ENCODE measurements at regions not wholly inside any gene's neighbourhood (a gene's known extent, or its start where the extent isn't known, plus 50 kb on each side); places are given as distances from the start of the nearest gene placed in this dataset.
"Not testable (repeated sequence)": the region's sequence is repeated elsewhere in the genome, so short reads cannot be mapped to it uniquely, and the experiment has no call there.

DNA sequence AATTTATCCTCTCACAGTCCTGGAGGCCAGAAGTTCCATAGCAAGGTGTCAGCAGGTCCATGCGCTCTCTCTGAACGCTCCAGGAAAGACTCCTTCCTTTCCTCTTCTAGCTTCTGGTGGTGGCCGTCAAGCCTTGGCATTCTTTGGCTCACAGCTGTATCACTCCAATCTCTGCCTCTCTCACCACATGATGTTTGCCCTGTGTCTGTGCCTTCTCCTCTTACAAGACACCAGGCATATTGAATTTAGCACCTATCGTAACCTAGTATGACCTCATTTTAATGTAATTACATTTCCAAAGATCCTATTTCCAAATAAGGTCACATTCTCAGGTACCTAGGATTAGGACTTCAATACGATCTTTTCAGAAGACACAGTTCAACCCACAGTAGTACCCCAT, 428.5 kb downstream of the CD83 start:
- no peak for DNase-seq

DNA sequence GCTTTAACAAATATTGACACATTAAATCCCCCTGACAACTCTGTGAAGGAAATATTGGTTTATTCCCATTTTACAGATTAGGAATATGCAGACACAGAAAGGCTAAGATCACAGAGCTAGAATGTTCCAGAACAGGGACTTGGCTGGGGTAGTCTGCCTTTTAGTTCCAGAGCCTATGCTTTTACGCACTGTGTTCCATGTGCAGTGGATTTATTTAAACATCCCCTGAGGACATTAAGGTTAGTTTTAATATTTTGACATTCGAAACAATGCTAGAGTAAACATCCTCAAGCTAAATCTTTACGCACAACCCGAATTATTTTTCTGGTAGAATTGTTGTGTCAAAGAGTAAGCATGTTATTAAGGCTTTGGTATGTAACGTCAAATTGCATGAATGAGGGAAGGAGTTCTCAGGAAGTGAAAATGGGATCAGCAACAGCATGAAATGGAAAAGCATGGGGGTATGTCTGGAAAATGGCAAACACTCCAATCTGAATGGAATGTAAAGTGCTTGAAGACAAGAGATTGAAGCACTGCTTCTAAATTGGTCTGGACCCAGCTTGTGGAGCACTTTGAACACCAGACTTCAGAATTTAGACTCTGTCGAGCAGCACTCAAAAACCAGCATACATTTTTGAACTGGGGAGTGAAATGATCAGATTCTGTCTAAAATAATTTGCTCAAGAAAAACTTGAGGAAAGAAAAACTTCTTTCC, 429.9 kb downstream of the CD83 start:
- DNase-seq, result no peak

DNA sequence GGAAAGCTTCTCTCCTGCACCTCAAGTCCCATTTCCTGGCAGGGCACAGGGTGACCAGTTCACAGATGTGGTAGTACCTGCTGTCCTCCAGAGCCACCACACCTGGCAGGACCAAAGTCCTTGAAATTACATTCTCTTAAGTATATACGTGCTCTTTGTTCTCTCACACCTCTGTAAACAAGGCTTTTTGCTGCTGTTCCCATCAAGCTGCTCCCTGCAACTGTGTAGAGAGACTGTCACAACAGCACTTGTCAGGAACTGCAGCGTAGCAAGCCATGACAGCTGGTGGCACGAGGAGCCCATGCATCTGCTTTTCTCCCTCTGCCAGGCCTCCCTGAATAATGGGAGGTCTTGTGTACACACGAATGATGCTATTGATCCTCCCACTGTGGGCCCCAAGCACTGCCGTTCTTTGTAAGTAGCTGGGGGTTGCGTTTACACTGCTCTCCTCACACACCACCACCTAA, 431.8 kb downstream of the CD83 start:
- DNase-seq, result peak; percentile 97

DNA sequence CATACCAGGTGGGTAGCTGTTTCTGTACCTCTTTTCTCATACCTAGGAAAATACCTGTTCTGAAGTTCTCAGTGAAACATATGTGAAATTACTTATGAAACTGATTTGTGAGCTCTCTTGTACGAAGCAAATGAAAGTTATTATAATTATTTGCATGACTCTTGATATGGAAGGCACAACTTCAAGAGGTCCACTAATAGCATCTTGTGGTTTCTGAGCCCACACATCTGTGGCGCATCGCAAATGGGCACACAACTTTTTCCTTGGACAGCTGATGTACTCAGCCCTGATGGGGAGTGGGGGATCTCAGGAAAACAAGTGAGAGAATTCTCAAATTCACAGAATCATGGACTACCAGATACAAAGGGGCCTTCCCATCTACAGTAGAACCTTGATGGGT, 432.3 kb downstream of the CD83 start:
- no peak for DNase-seq

DNA sequence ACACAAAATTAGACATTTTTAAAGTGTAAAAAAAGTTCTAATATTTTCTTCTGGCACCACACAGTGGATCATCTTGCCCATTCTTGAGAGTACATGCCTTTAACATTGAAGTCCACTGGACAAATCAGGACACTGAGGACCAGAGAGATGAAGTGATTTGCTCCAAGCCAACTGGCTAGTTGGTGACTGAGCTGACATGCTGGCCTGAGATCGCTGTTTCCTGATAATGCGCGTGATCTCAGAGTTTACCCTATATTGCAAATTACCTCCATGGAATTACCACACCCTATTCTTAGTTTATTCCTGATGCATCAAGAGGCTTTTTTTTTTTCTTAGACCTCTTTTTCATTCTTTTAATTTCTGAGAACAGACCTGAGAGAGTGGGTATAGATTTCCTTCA, 432.8 kb downstream of the CD83 start:
- DNase-seq, result no peak

DNA sequence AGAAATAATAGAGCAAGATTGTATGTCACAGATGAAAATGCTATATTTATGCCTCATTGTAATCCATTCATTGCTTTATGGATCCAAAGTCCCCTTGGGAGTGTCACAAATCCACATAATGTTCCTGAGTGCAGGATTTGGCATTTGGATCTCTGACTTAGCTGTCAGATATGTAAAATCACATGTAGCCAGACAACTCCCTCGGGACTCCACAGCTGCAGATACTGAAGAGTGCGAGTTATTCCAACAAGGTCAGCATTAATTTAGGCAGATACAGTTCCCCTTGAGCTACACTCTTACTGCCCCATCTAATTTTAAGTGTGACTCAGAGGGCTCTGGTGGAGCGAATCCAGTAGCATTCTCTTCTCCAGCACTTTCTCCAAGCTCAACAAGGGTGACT, 433.2 kb downstream of the CD83 start:
- no peak for DNase-seq

DNA sequence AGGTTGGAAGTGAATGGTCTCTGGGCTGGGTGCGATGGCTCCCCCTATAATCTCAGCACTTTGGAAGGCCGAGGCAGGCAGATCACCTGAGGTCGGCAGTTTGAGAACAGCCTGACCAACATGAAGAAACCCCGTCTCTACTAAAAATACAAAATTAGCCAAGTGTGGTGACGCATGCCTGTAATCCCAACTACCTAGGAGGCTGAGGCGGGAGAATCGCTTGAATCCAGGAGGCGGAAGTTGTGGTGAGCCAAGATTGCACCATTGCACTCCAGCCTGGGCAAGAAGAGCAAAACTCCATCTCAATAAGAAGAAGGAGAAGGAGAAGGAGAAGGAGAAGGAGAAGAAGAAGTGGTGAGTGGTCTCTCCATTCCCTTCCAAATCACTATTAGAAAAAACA, 434.0 kb downstream of the CD83 start:
- DNase-seq, result not testable (repeated sequence)

DNA sequence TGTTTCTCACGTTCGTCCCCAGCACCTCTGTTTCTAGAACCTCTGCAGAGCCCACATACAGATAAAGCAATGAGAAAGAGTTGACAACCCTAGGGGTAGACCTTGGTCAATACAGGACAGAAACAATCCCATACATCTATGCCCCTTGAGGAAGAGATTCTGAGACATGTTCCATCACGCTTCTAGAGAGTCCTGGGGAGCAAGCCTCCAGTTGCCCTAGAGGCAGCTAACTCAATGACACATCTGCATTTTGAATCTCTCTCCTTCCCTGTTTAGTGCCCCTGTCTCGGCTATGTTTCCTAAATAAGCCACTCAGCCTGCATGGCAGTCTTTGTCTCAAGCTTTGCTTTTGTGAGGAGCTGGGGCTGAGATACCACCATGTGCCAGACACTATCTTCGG, 435.3 kb downstream of the CD83 start:
- DNase-seq, result no peak

DNA sequence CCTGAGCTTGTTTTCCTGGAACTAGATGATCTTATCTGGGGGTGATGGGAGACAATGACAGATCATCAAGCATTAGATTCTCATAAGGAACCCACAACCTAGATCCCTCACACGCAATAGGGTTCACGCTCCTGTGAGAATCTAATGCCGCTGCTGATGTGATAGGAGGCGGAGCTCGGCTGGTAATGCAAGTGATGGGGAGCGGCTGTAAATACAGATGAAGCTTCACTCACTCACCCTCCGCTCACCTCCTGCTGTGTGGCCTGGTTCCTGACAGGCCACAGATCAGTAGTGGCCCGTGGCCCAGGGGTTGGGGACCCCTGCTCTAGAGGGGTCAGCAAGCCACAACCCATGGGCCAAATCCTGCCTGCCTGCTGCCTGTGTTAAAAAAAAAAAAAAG, 435.9 kb downstream of the CD83 start:
- DNase-seq, result no peak

DNA sequence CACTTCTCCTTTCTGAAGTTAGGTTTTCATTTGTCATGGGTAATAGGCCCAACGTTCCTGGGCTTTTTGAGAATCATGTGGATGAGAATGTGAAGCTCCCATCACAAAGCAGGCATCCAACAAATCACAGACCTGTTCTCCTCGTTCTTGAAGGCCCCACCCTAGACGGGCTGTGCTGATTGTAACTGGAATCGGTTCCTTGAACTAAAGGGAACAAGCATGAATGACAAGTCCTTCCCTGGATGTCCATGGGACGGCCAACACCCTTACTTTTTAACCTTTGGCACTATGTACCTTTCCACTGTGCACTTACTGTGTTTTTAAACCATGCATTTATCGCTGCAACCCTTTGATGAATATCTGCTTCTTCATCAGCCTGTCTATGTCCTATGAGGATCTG, 438.2 kb downstream of the CD83 start:
- no peak for DNase-seq

DNA sequence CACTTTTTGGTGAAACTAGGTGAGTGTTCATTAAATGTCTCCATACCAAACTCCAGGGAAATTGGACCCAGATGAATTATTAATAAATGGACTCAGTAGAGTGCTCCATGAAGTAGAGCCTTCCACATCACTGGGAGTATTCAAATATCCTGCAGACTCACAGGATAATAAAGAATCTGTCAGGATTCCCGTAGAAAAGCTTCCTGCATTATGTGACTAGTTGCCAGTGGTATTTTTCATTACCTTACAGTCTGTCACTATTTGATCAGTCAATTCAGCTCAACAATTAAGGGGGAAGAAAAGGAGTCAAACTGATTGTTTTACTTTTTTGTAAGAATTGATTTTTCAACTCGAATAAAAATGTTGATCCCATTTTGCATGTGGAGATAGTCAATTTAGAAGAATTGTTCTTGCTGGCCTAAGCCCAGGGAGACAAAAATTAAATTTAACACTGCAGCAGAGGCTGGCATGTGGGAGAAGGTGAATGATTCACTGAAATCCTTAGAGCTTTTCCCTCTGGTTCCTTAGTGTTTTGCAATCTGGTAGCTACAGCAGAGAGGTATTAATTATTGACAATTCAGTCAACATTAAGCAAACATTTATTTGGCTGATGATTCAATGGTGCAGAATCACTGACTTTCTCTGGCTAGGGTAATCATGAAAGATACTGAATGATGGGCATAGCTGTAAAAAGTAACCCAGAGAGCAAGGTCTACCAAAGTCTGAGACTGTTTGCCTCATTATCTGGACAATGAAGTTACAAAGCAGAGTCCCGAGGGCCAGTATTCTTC, 442.4 kb downstream of the CD83 start:
- no peak for DNase-seq

DNA sequence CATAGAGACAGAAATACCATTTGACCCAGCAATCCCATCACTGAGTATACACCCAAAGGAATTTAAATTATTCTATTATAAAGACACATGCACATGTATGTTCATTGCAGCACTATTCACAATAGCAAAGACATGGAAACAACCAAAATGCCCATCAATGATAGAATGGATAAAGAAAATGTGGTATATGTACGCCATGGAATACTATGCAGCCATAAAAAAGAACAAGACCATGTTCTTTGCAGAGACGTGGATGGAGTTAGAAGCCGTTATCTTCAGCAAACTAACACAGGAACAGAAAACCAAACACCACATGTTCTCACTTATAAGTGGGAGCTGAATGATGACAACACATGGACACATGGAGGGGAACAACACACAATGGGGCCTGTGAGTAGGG, 444.0 kb downstream of the CD83 start:
- DNase-seq, result not testable (repeated sequence)

DNA sequence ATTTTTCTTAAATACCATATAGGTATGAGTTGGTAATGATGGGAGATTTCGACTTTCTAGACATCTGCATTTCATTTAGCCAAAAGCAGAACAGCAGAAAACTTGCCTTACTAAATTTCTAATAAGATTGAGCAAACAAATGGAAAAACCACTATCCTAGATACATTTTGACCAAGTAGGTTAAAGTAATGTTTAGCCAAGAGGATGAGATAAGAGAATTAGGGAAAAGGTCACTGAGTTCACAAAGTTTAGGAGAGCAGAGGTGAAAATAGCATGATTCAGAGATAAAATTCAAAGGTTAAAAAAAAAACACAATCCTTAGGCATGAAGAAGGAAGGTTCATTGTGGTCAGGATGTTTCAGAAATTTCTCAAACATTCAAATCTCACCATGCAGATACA, 450.3 kb downstream of the CD83 start:
- DNase-seq, result no peak

DNA sequence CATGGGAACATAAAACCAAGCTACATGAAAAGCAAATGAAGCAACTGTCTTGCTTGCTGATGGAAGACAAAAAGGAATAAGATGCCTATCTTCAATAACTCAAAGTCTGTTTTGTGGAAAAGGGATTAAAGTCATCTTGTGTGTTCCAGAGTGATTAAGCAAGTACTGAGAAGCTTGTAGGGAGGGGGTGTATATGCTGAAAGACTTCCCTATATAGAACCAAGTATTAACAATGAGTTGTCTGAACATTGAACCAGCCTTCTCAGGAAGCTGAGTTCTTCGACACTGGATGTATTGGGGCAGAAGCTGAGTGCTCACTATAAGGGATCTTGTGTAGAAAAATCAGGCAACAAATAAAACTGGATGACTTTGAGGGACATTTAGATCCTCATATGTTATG, 451.8 kb downstream of the CD83 start:
- no peak for DNase-seq

DNA sequence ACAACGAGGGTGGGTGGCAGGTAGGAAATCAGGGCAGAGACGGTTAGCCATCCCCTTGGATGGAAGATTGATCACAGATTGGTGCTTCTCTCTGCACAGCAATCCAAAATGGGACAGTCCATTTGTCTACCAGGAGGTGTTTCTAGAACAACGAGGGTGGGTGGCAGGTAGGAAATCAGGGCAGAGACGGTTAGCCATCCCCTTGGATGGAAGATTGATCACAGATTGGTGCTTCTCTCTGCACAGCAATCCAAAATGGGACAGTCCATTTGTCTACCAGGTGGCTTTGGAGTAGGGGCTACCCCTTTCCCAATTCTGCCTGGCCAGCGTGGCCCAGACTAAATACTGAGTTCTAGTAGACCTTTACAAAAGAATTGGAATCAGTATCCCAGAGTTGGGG, 452.3 kb downstream of the CD83 start:
- DNase-seq, result not testable (repeated sequence)

DNA sequence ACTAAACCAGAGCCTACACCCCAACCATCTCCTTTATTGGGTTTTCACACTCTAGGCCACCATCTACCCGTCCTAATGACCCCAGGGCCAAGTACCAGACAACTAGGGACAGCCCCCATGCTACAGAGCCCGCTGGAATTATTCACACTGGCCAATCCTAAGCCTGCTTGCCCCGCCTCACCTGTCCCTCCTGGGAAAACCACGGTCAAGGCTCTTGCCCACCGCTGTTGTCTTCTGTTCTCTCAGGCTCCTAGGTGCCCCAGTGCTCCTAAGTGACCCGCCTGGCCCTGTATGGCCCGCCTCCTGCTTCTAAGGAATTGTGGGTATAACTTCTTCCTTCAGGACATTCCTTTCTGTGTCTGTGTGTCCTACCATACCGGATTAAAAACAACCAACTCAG, 453.4 kb downstream of the CD83 start:
- DNase-seq, result no peak

DNA sequence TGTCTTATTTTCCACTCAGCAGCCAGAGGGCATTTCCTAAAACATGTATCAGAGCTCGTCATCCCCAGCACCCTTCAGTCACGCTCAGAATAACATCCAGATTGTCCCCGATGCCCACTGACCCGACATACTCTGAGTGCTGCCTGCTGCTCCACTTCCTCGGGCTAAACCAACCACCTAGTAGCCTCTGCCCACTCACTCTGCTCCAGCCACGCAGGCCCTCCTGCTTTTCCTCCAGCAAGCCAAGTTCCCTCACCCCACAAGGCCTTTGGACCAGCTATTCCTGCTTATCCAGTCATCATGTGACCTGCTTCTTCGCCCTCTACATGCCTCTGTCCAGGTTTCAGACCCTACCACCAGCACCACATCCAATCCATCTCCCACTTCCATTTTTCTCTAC, 454.2 kb downstream of the CD83 start:
- DNase-seq, result no peak

DNA sequence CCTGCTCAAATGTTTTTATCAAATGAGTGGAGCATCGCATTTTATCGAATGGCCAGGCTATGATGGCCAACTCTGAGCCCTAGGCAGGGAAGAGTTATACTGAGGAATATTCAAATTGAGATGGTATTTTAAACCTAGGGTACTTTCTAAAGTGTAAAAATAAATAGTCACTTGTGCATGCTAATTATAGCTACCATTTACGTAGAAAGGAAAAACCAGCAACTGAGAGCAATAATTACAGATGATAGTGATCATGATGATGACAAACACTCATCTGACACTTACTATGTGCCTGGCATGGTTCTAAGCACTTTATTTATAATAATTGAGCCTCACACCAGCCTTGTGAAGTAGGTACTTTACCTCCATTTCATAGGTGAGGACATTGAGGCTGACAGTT, 455.7 kb downstream of the CD83 start:
- DNase-seq, result no peak

DNA sequence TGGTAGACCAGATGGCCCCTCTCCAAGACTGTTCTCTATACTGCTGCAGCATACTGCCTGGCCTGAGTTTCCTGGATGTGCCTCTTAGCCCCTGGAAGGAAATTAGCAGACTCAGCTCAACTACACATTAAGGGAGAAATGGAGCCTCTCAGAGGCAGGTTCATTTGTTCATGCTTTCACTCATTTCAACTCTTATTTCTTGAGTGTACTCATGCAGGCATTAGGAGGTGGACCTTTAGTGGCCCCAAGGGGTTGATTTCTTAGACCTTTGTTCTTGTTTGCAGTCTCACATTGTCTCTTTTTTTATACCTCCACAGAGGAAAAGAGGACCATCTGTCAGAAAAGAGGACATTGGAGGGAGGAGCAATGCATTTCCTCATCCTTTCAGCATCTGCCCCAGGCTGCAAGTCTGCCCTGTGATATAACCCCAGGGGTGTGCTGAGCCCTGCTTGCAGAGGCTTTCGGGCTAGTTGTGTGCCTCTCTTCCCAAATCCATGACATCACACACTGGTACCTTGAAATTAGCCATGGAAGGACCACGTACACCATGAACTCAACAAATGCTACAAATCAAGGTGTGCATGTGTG, 456.2 kb downstream of the CD83 start:
- no peak for DNase-seq

DNA sequence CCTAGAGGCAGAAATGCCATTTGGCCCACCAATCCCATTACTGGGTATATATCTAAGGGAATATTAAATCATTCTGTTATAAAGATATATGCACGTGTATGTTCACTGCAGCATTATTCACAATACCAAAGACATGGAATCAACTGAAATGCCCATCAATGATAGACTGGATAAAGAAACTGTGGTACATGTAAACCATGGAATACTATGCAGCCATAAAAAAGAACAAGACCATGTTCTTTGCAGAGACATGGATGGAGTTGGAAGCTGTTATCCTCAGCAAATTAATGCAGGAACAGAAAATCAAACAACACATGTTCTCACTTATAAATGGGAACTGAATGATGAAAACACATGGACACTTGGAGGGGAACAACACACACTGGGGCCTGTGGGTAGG, 458.4 kb downstream of the CD83 start:
- no peak for DNase-seq

DNA sequence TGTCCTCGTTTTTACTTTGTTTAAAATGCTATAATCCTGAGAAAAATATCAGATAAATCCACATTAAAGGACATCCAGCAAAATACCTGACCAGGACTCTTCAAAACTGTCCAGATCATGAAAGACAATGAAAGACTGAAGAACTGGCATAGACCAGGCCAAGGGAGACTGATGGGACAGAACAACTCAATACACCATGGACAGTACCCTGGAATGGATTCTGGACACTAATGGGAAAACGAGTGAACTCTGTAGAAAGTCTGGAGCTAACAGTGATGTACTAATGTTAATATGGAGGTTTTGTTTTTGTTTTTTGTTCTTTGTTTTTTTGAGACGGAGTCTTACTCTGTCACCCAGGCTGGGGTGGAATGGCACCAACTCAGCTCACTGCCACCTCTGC, 461.4 kb downstream of the CD83 start:
- no peak for DNase-seq

DNA sequence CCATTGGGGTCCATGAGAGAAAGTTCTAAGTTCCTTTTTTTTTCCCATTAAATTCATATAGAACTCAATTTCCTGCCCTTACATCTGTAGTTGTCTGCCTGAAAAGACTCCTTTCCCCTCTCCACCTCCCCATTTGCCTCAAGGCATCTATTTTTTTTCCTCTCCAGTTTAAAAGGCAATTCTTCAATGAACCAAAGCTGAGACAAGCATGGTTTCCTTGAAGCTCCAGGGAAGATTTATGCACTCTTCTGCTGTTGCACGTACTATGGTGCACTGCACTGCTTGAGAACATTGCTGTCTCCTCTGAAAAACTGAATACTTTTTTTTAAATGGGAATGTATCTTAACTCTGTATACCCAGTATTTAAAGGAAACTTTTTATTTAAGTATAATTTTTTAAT, 465.2 kb downstream of the CD83 start:
- DNase-seq, result no peak

DNA sequence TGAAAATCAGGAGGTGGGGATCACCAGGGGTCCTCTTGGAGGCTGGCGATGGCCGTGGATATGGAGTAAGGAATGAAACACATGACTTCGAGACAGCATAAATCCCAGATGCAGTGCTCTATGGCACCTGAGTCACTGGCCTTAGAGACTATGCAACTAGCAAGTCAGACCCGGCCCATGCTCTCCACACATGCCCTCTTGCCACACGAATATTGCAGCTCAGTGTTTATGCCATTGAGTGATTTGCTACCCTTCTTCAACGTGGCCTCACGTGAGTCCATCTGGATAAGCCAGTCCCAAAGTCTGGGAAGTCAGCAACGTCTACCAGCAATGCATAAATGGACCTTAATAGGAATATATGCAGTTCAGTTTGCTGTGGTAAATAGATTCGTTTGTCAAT, 466.3 kb downstream of the CD83 start:
- no peak for DNase-seq

DNA sequence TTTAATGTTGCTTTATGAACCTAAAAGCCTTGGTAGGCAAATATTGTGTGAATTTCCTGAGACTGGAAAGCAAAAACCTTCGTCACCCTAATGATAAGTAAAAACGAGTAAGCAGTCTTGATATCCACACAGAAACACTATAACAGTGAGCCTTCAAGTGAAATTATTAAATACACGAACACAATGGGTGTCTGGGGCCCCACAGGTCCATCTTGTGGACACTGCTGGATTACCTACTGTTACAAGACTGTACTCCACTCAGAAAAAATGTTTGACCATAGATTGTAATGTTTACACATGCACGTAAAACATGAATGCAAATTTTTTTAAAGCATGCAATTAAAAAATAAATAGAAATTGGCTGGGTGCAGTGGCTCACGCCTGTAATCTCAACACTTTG, 466.9 kb downstream of the CD83 start:
- DNase-seq, result peak; percentile 52
